Stimulated activated CD4-positive, alpha-beta T cell treated with anti-CD3 and anti-CD28 coated beads, Interleukin-1b, Interleukin-23, amount 100 ng/mL, for 1 hour (primary cell): ENCODE measurements at regions not wholly inside any gene's neighbourhood (a gene's known extent, or its start where the extent isn't known, plus 50 kb on each side); places are given as distances from the start of the nearest gene placed in this dataset.

Experiments
- DNase-seq, 2 donors: peaks; one replicate each; pipeline ENCODE4 v3.0.0-alpha.2; 2020; ENCODE audit warnings: low read depth in 2 of 2

GRCh38 chr14:98227727-98228111 is 1044.3 kb downstream of the BCL11B start:
- no peak for DNase-seq

GRCh38 chr14:98229656-98230366 is 1042.2 kb downstream of the BCL11B start:
- no peak for DNase-seq

GRCh38 chr14:98230411-98230810 is 1041.6 kb downstream of the BCL11B start:
- DNase-seq, result no peak

GRCh38 chr14:98231210-98231609 is 1040.8 kb downstream of the BCL11B start:
- no peak for DNase-seq

GRCh38 chr14:98233656-98234055 is 1038.3 kb downstream of the BCL11B start:
- no peak for DNase-seq

GRCh38 chr14:98234208-98234607 is 1037.8 kb downstream of the BCL11B start:
- DNase-seq, result no peak

GRCh38 chr14:98236314-98236713 is 1035.7 kb downstream of the BCL11B start:
- DNase-seq, result no peak

GRCh38 chr14:98237939-98238338 is 1034.1 kb downstream of the BCL11B start:
- DNase-seq, result no peak

GRCh38 chr14:98240376-98240775 is 1031.6 kb downstream of the BCL11B start:
- DNase-seq, result no peak

- no peak for DNase-seq
Observed at GRCh38 chr14:98242903-98243302, 1029.1 kb downstream of the BCL11B start.

GRCh38 chr14:98243332-98243731 is 1028.7 kb downstream of the BCL11B start:
- no peak for DNase-seq

GRCh38 chr14:98244162-98244948 is 1027.6 kb downstream of the BCL11B start:
- DNase-seq, result no peak

GRCh38 chr14:98244966-98245569 is 1026.9 kb downstream of the BCL11B start:
- DNase-seq, result no peak

- no peak for DNase-seq
Observed at GRCh38 chr14:98249057-98249456, 1022.9 kb downstream of the BCL11B start.

GRCh38 chr14:98249476-98249875 is 1022.5 kb downstream of the BCL11B start:
- no peak for DNase-seq

- no peak for DNase-seq
Observed at GRCh38 chr14:98252820-98253219, 1019.2 kb downstream of the BCL11B start.

GRCh38 chr14:98259881-98260280 is 1012.1 kb downstream of the BCL11B start:
- no peak for DNase-seq

GRCh38 chr14:98262566-98262965 is 1009.4 kb downstream of the BCL11B start:
- no peak for DNase-seq

GRCh38 chr14:98269533-98269932 is 1002.5 kb downstream of the BCL11B start:
- DNase-seq, result no peak

- DNase-seq, result no peak
Observed at GRCh38 chr14:98270201-98270600, 1001.8 kb downstream of the BCL11B start.

GRCh38 chr14:98274596-98274995 is 997.4 kb downstream of the BCL11B start:
- no peak for DNase-seq

- no peak for DNase-seq
Observed at GRCh38 chr14:98278800-98279199, 993.2 kb downstream of the BCL11B start.

- DNase-seq, result no peak
Observed at GRCh38 chr14:98280436-98280835, 991.6 kb downstream of the BCL11B start.
